Spleen (tissue), 7 donors: ENCODE measurements at regions not wholly inside any gene's neighbourhood (a gene's known extent, or its start where the extent isn't known, plus 50 kb on each side); places are given as distances from the start of the nearest gene placed in this dataset.
"Not testable (repeated sequence)": the region's sequence is repeated elsewhere in the genome, so short reads cannot be mapped to it uniquely, and the experiment has no call there.

Experiments used
- POLR2A ChIP-seq, 3 donors: fragments of 450-650 bp; IDR thresholded peaks; one replicate each; pipeline ENCODE4 v1.5.1; 2017; ENCODE audit warnings: antibody characterized with exemption in 3 of 3, mild to moderate bottlenecking in 1 of 3
- POLR2AphosphoS5 ChIP-seq, 3 donors: sonication (generic); formaldehyde crosslinking; IDR thresholded peaks; one replicate each; pipeline ENCODE4 v1.5.1; 2017; ENCODE audit warnings: antibody characterized with exemption in 3 of 3
- TF ChIP-seq, protein P1 (sequence below), 11 experiments: fragments of 200-600 bp in 7 of 11; fragments of 450-650 bp in 4 of 11; sonication (generic) in 4 of 11; IDR thresholded peaks in 8 of 11; conservative IDR thresholded peaks in 3 of 11; 1 replicate in 7 of 11; 2 replicates in 4 of 11; pipeline versions ENCODE4 v1.4.0 to v1.8.0; 2016 to 2021; ENCODE audit warnings: antibody characterized with exemption in 11 of 11, inconsistent platforms in 4 of 11, mild to moderate bottlenecking in 1 of 11
- donor health status: DM: no; HTN: no; CAD: no; lungs with moderate emphysema.
- donor health status: DM: no; HTN: no; CAD: no.
- donor health status: DM: no; HTN: no; CAD: no.

DNA sequence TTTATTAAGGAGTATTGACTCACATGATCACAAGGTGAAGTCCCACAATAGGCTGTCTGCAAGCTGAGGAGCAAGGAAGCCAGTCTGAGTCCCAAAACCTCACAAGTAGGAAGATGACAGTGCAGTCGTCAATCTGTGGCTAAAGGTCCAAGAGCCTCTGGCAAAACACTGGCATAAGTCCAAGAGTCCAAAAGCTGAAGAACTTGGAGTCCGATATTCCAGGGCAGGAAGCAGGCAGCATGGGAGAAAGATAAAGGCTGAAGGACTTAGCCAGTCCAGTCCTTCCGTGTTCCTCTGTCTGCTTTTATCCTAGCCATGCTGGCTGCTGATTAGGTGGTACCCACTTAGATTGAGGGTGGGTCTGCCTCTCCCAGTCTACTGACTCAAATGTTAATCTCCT lies 553.3 kb downstream of the CCSER2 start:
- TF ChIP-seq POLR2AphosphoS5, POLR2A (IDR thresholded peaks at IDR 0.05): not testable (repeated sequence)
- TF ChIP-seq, protein P1, sequence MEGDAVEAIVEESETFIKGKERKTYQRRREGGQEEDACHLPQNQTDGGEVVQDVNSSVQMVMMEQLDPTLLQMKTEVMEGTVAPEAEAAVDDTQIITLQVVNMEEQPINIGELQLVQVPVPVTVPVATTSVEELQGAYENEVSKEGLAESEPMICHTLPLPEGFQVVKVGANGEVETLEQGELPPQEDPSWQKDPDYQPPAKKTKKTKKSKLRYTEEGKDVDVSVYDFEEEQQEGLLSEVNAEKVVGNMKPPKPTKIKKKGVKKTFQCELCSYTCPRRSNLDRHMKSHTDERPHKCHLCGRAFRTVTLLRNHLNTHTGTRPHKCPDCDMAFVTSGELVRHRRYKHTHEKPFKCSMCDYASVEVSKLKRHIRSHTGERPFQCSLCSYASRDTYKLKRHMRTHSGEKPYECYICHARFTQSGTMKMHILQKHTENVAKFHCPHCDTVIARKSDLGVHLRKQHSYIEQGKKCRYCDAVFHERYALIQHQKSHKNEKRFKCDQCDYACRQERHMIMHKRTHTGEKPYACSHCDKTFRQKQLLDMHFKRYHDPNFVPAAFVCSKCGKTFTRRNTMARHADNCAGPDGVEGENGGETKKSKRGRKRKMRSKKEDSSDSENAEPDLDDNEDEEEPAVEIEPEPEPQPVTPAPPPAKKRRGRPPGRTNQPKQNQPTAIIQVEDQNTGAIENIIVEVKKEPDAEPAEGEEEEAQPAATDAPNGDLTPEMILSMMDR (IDR thresholded peaks at IDR 0.05 in 8 of 11, conservative IDR thresholded peaks at IDR 0.05 in 3 of 11): not testable (repeated sequence)
